ENCODE measurements at regions not wholly inside any gene's neighbourhood (a gene's known extent, or its start where the extent isn't known, plus 50 kb on each side); places are given as distances from the start of the nearest gene placed in this dataset.

GRCh38 chr2:15773204-15773603 is 167.1 kb upstream of the MYCN start (continued):
- TF ChIP-seq SIX5 (IDR thresholded peaks at IDR 0.05; ENCODE audit: low read depth, low read length), result no peak
- TF ChIP-seq TEAD4 (IDR thresholded peaks at IDR 0.05; ENCODE audit: low read depth, low read length), result no peak
